ENCODE measurements at regions not wholly inside any gene's neighbourhood (a gene's known extent, or its start where the extent isn't known, plus 50 kb on each side); places are given as distances from the start of the nearest gene placed in this dataset.
"Not testable (repeated sequence)": the region's sequence is repeated elsewhere in the genome, so short reads cannot be mapped to it uniquely, and the experiment has no call there.

GRCh38 chr4:188439641-188440311, 300.5 kb downstream of the TRIML1 start:
- Histone ChIP-seq H3K4me3 (no peak overlapping the region), H3K9me3 (no peaks in the 10 kb centered on the region), H3K36me3 (replicated peaks) (no peaks in the 10 kb centered on the region), H3K4me1 (no peaks in the 10 kb centered on the region), H3K27me3 (ENCODE audit: low read depth) (no peaks in the 10 kb centered on the region)
- no peak for DNase-seq (ENCODE audit: low spot score in 2 of 2)
- in situ Hi-C loops (cut with MboI; ENCODE audit: low sequenced_read_pairs) = no loop called here

DNA sequence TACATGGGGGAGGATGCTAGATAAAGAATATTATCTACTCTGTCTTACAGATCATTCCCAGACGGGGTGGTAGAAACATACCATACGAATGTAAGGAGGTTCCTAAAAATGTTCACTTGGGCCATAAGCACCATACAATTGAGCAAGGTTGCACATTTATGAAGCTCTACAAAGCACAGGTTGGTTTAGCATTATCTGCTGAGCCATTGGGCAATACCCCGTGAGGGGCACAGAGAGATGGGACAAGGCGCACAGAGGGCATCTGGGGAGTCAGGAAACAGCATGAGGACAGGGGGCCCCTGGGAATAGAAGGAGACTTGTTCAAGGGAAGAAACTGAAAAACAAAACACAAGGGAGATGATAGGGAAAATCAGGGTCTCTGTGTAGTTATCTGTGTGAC, 305.3 kb downstream of the TRIML1 start:
- Histone ChIP-seq H3K9me3 (no peaks in the 10 kb centered on the region), H3K4me1 (no peaks in the 10 kb centered on the region), H3K4me3 (no peak overlapping the region), H3K27me3 (ENCODE audit: low read depth) (no peaks in the 10 kb centered on the region), H3K36me3 (replicated peaks) (no peaks in the 10 kb centered on the region)
- DNase-seq (ENCODE audit: low spot score in 2 of 2) = no peak
- in situ Hi-C loops (cut with MboI; ENCODE audit: low sequenced_read_pairs) = no loop called here

DNA sequence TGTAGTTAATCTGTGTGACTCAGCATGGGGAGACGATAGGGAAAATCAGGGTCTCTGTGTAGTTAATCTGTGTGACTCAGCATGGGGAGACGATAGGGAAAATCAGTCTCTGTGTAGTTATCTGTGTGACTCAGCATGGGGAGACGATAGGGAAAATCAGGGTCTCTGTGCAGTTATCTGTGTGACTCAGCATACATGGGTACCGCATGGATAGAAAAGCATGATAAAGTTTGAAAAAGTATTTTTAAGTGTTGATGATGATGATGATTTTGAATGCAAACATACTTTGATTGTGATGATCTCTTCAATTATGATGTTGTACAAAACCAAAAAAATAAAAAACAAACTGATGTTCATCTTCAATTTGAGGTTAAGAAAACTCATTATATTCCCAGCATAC, 309.8 kb downstream of the TRIML1 start:
- DNase-seq (ENCODE audit: low spot score in 2 of 2); H3K27me3 ChIP-seq (ENCODE audit: low read depth); in situ Hi-C loops (cut with MboI; ENCODE audit: low sequenced_read_pairs); H3K36me3 ChIP-seq (replicated peaks); H3K4me1 ChIP-seq; H3K9me3 ChIP-seq; H3K4me3 ChIP-seq: not testable (repeated sequence)

DNA sequence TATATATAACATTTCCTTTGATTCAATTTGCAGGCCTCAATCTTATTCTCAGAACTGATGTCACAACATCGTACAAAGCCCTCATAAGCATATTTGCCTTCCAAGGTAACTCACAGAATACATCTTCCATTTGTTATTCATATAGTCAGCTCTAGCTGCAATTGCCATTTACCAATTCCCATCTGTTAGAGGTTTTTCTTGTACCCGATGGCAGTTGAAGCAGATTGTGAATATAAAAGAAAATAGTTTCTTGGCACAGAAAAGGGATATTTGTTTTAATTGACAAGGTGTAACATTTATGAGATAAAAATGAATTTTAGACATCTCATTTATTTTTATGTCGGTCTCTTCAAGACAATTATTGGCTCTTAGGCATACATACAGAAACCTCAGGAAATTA, 311.3 kb downstream of the TRIML1 start:
- DNase-seq (ENCODE audit: low spot score in 2 of 2) = no peak
- in situ Hi-C loops (cut with MboI; ENCODE audit: low sequenced_read_pairs) = no loop called here

DNA sequence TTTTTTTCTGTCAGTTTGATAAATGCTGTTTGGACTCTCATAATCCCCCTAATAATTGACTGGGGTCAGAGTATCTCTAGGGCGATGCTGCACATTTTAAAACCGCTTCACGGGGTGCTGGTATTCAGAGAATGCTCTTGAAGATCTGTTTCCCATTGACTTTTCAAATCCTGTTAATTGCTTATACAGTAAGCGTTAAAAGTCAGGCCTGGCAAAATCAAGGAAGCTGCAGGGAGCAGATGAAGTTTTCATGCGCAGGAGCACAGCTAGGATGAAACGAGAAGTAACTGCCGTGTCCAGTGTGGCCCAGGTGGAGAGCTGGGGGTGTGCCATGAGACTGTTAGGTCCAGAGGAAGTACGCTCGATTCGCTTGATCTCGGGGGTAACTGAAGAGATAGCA, 312.9 kb downstream of the TRIML1 start:
- Histone ChIP-seq H3K27me3 (ENCODE audit: low read depth) (no peaks in the 10 kb centered on the region), H3K4me3 (no peak overlapping the region), H3K9me3 (no peaks in the 10 kb centered on the region), H3K36me3 (replicated peaks) (no peaks in the 10 kb centered on the region), H3K4me1 (no peaks in the 10 kb centered on the region)
- in situ Hi-C loops (cut with MboI; ENCODE audit: low sequenced_read_pairs) = no loop called here
- DNase-seq (ENCODE audit: low spot score in 2 of 2) = no peak

More for the DNA sequence above, 311.3 kb downstream of the TRIML1 start:
- no peaks in the 10 kb centered on the region for H3K36me3 ChIP-seq (replicated peaks)
- H3K4me1 ChIP-seq = no peaks in the 10 kb centered on the region
- H3K4me3 ChIP-seq = no peak overlapping the region
- H3K27me3 ChIP-seq (ENCODE audit: low read depth) = no peaks in the 10 kb centered on the region
- H3K9me3 ChIP-seq = no peaks in the 10 kb centered on the region

DNA sequence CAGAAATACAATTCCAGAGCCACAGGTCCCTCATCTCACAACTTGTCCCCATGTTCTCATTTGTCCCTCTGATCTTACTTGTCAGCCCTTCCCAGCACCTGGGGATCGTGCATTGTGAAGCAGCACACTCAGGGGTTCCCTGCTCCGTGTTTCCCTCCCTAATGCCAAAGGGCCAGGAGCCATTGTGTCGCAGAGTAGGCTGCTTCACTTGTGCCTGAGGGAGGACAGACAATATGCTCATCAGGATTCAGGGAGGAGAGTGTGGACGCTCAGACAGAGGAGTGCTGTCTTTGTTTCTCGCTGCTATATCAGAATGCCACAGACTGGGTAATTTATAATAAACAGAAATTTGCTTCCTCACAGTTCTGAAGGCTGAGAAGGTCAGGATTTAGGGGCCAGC, 315.3 kb downstream of the TRIML1 start:
- H3K4me3 ChIP-seq = no peak overlapping the region

GRCh38 chr4:188455062-188455752, 316.0 kb downstream of the TRIML1 start:
- Histone ChIP-seq H3K9me3 (no peaks in the 10 kb centered on the region), H3K27me3 (ENCODE audit: low read depth) (no peaks in the 10 kb centered on the region), H3K4me3 (no peak overlapping the region), H3K36me3 (replicated peaks) (no peaks in the 10 kb centered on the region), H3K4me1 (no peaks in the 10 kb centered on the region)
- in situ Hi-C loops (cut with MboI; ENCODE audit: low sequenced_read_pairs) = no loop called here
- no peak for DNase-seq (ENCODE audit: low spot score in 2 of 2)

More for the DNA sequence above, 315.3 kb downstream of the TRIML1 start:
- no peaks in the 10 kb centered on the region for H3K4me1 ChIP-seq
- in situ Hi-C loops (cut with MboI; ENCODE audit: low sequenced_read_pairs) = no loop called here
- no peaks in the 10 kb centered on the region for H3K9me3 ChIP-seq
- no peaks in the 10 kb centered on the region for H3K36me3 ChIP-seq (replicated peaks)
- no peaks in the 10 kb centered on the region for H3K27me3 ChIP-seq (ENCODE audit: low read depth)
- DNase-seq (ENCODE audit: low spot score in 2 of 2) = no peak

GRCh38 chr4:188459381-188459780, 320.1 kb downstream of the TRIML1 start:
- in situ Hi-C loops (cut with MboI; ENCODE audit: low sequenced_read_pairs) = no loop called here
- no peaks in the 10 kb centered on the region for H3K4me1 ChIP-seq
- DNase-seq (ENCODE audit: low spot score in 2 of 2) = no peak

GRCh38 chr4:188463909-188464308, 324.7 kb downstream of the TRIML1 start:
- in situ Hi-C loops (cut with MboI; ENCODE audit: low sequenced_read_pairs) = no loop called here
- DNase-seq (ENCODE audit: low spot score in 2 of 2) = no peak
- H3K4me1 ChIP-seq = no peaks in the 10 kb centered on the region

More at GRCh38 chr4:188459381-188459780, 320.1 kb downstream of the TRIML1 start:
- Histone ChIP-seq H3K4me3 (no peak overlapping the region), H3K36me3 (replicated peaks) (no peaks in the 10 kb centered on the region), H3K9me3 (peaks cover 2% of the 10 kb centered on the region; the same call in 1 of the 2 replicates), H3K27me3 (ENCODE audit: low read depth) (no peaks in the 10 kb centered on the region)

GRCh38 chr4:188466001-188466400, 326.8 kb downstream of the TRIML1 start:
- peaks cover 2% of the 10 kb centered on the region; the same call in 1 of the 2 replicates for H3K9me3 ChIP-seq
- no peaks in the 10 kb centered on the region for H3K27me3 ChIP-seq (ENCODE audit: low read depth)
- no peaks in the 10 kb centered on the region for H3K4me1 ChIP-seq
- no peak for DNase-seq (ENCODE audit: low spot score in 2 of 2)
- in situ Hi-C loops (cut with MboI; ENCODE audit: low sequenced_read_pairs) = no loop called here
- no peaks in the 10 kb centered on the region for H3K36me3 ChIP-seq (replicated peaks)
- no peak overlapping the region for H3K4me3 ChIP-seq

More at GRCh38 chr4:188463909-188464308, 324.7 kb downstream of the TRIML1 start:
- Histone ChIP-seq H3K27me3 (ENCODE audit: low read depth) (no peaks in the 10 kb centered on the region), H3K9me3 (peaks cover 2% of the 10 kb centered on the region; the same call in 1 of the 2 replicates), H3K4me3 (no peak overlapping the region), H3K36me3 (replicated peaks) (no peaks in the 10 kb centered on the region)

GRCh38 chr4:188484256-188484655, 345.0 kb downstream of the TRIML1 start:
- DNase-seq (ENCODE audit: low spot score in 2 of 2) = peak; percentile 18 to 67
- Histone ChIP-seq H3K27me3 (ENCODE audit: low read depth) (no peaks in the 10 kb centered on the region), H3K4me1 (peaks cover 9% of the 10 kb centered on the region), H3K36me3 (replicated peaks) (no peaks in the 10 kb centered on the region), H3K9me3 (no peaks in the 10 kb centered on the region), H3K4me3 (no peak overlapping the region)
- in situ Hi-C loops (cut with MboI; ENCODE audit: low sequenced_read_pairs) = no loop called here

- Histone ChIP-seq H3K9me3 (no peaks in the 10 kb centered on the region), H3K4me1 (peaks cover 9% of the 10 kb centered on the region), H3K4me3 (no peak overlapping the region), H3K36me3 (replicated peaks) (no peaks in the 10 kb centered on the region), H3K27me3 (ENCODE audit: low read depth) (no peaks in the 10 kb centered on the region)
- no peak for DNase-seq (ENCODE audit: low spot score in 2 of 2)
- in situ Hi-C loops (cut with MboI; ENCODE audit: low sequenced_read_pairs) = no loop called here
These were observed 346.7 kb downstream of the TRIML1 start for GRCh38 chr4:188485906-188486305.

GRCh38 chr4:188492886-188493285, 353.6 kb downstream of the TRIML1 start:
- Histone ChIP-seq H3K36me3 (replicated peaks) (no peaks in the 10 kb centered on the region), H3K9me3 (no peaks in the 10 kb centered on the region), H3K4me1 (no peaks in the 10 kb centered on the region), H3K4me3 (no peak overlapping the region), H3K27me3 (ENCODE audit: low read depth) (no peaks in the 10 kb centered on the region)
- no peak for DNase-seq (ENCODE audit: low spot score in 2 of 2)
- in situ Hi-C loops (cut with MboI; ENCODE audit: low sequenced_read_pairs) = no loop called here

DNA sequence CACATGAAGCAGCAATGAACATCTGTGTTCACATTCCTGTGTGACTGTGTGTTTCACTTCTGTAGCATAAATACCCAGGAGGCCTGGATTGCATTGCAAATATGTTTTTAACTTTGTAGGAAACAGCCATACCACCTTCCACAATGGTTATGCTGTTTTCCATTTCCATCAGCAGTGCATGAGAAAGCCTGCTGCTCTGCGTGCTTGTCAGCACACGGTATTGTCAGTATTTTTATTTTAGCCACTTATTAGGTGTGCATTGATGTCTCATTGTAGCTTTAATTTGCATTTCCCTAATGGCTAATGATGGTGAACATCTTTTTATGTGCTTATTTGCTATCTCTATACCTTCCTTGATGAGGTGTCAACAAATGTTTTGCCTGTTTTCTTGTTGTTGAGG, 355.9 kb downstream of the TRIML1 start:
- Histone ChIP-seq H3K27me3 (ENCODE audit: low read depth) (no peaks in the 10 kb centered on the region), H3K9me3 (no peaks in the 10 kb centered on the region), H3K4me3 (no peak overlapping the region), H3K4me1 (no peaks in the 10 kb centered on the region), H3K36me3 (replicated peaks) (no peaks in the 10 kb centered on the region)
- DNase-seq (ENCODE audit: low spot score in 2 of 2) = no peak
- in situ Hi-C loops (cut with MboI; ENCODE audit: low sequenced_read_pairs) = no loop called here
